Psoas muscle (tissue), 7 donors: ENCODE measurements at regions not wholly inside any gene's neighbourhood (a gene's known extent, or its start where the extent isn't known, plus 50 kb on each side); places are given as distances from the start of the nearest gene placed in this dataset.

ENCODE experiments used
- ATAC-seq, 4 donors: fragments of 200-7000 bp; cut with Tn5 transposase; one replicate each; pipeline ENCODE4 v1.9.1; 2020; ENCODE audit warnings: moderate library complexity in 3 of 4, mild to moderate bottlenecking in 2 of 4
- DNase-seq, 2 donors: peaks; one replicate each; pipeline ENCODE4 v3.0.0-alpha.2; 2020
- H3K27ac ChIP-seq: fragments of 200-600 bp; one replicate; pipeline ENCODE4 v1.8.0; 2022
- H3K27me3 ChIP-seq, 3 donors: fragments of 200-600 bp in 1 of 3; one replicate each; pipeline versions ENCODE4 v1.6.1 to v1.8.0; 2013 to 2022; ENCODE audit warnings: low read length in 2 of 3, mild to moderate bottlenecking in 2 of 3, moderate library complexity in 1 of 3; ENCODE audit not compliant: insufficient read depth in 3 of 3
- H3K36me3 ChIP-seq, 2 donors: fragments of 200-600 bp in 1 of 2; one replicate each; pipeline versions ENCODE4 v1.6.1 to v1.8.0; 2013 to 2022; ENCODE audit warnings: low read depth in 1 of 2, mild to moderate bottlenecking in 1 of 2, moderate library complexity in 1 of 2; ENCODE audit not compliant: insufficient read depth in 1 of 2
- H3K4me1 ChIP-seq: fragments of 200-600 bp; one replicate; pipeline ENCODE4 v1.8.0; 2022
- H3K4me3 ChIP-seq: fragments of 200-600 bp; one replicate; pipeline ENCODE4 v1.8.0; 2022; ENCODE audit warnings: mild to moderate bottlenecking
- H3K9me3 ChIP-seq: fragments of 200-600 bp; one replicate; pipeline ENCODE4 v1.8.0; 2022
- CTCF ChIP-seq: fragments of 200-600 bp; IDR thresholded peaks from one replicate; pipeline ENCODE4 v1.8.0; 2022; ENCODE audit warnings: antibody characterized with exemption
- WGBS, 3 donors: extraction: QIAGEN DNeasy Blood & Tissue Kit; methylation state at CpG; one replicate each; pipeline versions ENCODE4 v1.1.6 to v1.1.7; 2013; 5-methylcytosine and 5-hydroxymethylcytosine counted together
- intact Hi-C, 2 donors: fragments of 100-400 bp; cut with DNase I; formaldehyde crosslinking; loops; one replicate each; pipeline versions ENCODE4 v1.11.0 to v1.14.2; 2022
- donor health status: healthy with polysubstance abuse.
- donor health status: DM: no; HTN: no; CAD: no; lungs with moderate emphysema.
- donor health status: Bipolar disorder and iron deficiency.
- donor health status: healthy.
- donor health status: DM: yes; HTN: yes; CAD: no.
- donor health status: DM: no; HTN: no; CAD: no.
- donor health status: DM: yes; HTN: yes; CAD: no.

GRCh38 chr11:15651033-15651432 lies 536.3 kb downstream of the INSC start:
- H3K36me3 ChIP-seq: no peaks in the 10 kb centered on the region
- peak overlapping the region; percentile 76 for H3K27ac ChIP-seq
- DNase-seq: peak in 1 of 2 donors; percentile 48
- no peak for ATAC-seq
- no peak overlapping the region for H3K4me3 ChIP-seq
- no peaks in the 10 kb centered on the region for H3K9me3 ChIP-seq
- intact Hi-C loops: loop anchor here (5.0 to 10.0 kb wide), 3 partner anchors 164 to 961 kb away; no protein-coding TSS in a partner anchor
- H3K27me3 ChIP-seq: no peaks in the 10 kb centered on the region
- TF ChIP-seq CTCF: no peak
- peaks cover 20% of the 10 kb centered on the region for H3K4me1 ChIP-seq
- 84 to 90% (median 89%) methylated on average over 22 of the region's 22 CpGs for WGBS, 3 donors

- Histone ChIP-seq H3K27me3 (no peaks in the 10 kb centered on the region), H3K4me1 (peaks cover 20% of the 10 kb centered on the region), H3K9me3 (no peaks in the 10 kb centered on the region), H3K4me3 (peak overlapping the region; percentile 42), H3K27ac (peak overlapping the region; percentile 11), H3K36me3 (no peaks in the 10 kb centered on the region)
- intact Hi-C loops: loop anchor here (5.0 to 10.0 kb wide), 3 partner anchors 163 to 960 kb away; no protein-coding TSS in a partner anchor
- no peak for TF ChIP-seq CTCF
- 20 to 28% (median 22%) methylated on average over 11 of the region's 11 CpGs for WGBS, 3 donors
- ATAC-seq (no peak), DNase-seq (no peak)
Observed at GRCh38 chr11:15651816-15652215, 537.1 kb downstream of the INSC start.

- H3K4me1 ChIP-seq: peaks cover 28% of the 10 kb centered on the region
- intact Hi-C loops: loop anchor here (5.0 to 10.0 kb wide), 3 partner anchors 162 to 959 kb away; no protein-coding TSS in a partner anchor
- H3K27me3 ChIP-seq: no peaks in the 10 kb centered on the region
- no peak overlapping the region for H3K27ac ChIP-seq
- H3K9me3 ChIP-seq: no peaks in the 10 kb centered on the region
- ATAC-seq (no peak), DNase-seq (no peak)
- no peak overlapping the region for H3K4me3 ChIP-seq
- WGBS, 3 donors: 78 to 91% (median 89%) methylated on average over 4 of the region's 4 CpGs
- H3K36me3 ChIP-seq: no peaks in the 10 kb centered on the region
- no peak for TF ChIP-seq CTCF
Observed at GRCh38 chr11:15653191-15653710, 538.5 kb downstream of the INSC start.

- no peak overlapping the region for H3K27ac ChIP-seq
- H3K4me3 ChIP-seq: no peak overlapping the region
- no peak for ATAC-seq
- DNase-seq: no peak
- whole genome bisulfite sequencing, 3 donors: 62 to 77% (median 63%) methylated on average over 4 of the region's 4 CpGs
- no peaks in the 10 kb centered on the region for H3K36me3 ChIP-seq
- no peaks in the 10 kb centered on the region for H3K27me3 ChIP-seq
- intact Hi-C loops: loop anchor here (5.0 to 10.0 kb wide), 3 partner anchors 160 to 958 kb away; no protein-coding TSS in a partner anchor
- TF ChIP-seq CTCF: no peak
- peaks cover 31% of the 10 kb centered on the region for H3K4me1 ChIP-seq
- no peaks in the 10 kb centered on the region for H3K9me3 ChIP-seq
Observed at GRCh38 chr11:15654451-15654850, 539.7 kb downstream of the INSC start.

DNA sequence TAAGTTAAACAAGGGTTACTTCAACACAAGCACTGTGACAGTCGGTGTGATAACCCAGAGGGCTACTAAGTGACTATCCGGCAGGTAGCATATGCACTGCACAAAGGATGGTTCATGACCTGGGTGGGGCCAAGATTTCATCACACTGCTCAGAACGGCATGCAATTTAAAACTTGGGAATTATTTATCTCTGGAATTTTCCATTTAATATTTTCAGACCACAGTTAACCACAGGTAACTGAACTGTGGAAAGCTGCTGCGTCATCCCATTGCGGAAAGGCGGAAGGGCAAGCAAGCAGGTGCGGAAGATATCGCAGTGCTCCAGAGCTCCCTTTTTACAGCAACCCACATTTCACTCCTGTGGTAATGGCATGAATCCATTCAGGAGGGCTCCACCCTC lies 540.8 kb downstream of the INSC start:
- Histone ChIP-seq H3K27me3 (no peaks in the 10 kb centered on the region), H3K27ac (no peak overlapping the region), H3K36me3 (no peaks in the 10 kb centered on the region), H3K4me3 (no peak overlapping the region), H3K4me1 (peaks cover 23% of the 10 kb centered on the region), H3K9me3 (no peaks in the 10 kb centered on the region)
- TF ChIP-seq CTCF: no peak
- intact Hi-C loops: loop anchor here in 1 of 2 donors (10.0 kb wide), 1 partner anchor 159 kb away; no protein-coding TSS in a partner anchor
- DNase-seq (no peak), ATAC-seq (no peak)
- WGBS, 3 donors: 81 to 89% (median 81%) methylated on average over 8 of the region's 8 CpGs
